GM12891 (cell line): ENCODE measurements at regions not wholly inside any gene's neighbourhood (a gene's known extent, or its start where the extent isn't known, plus 50 kb on each side); places are given as distances from the start of the nearest gene placed in this dataset.

Experiments used
- POLR2A ChIP-seq: IDR thresholded peaks from 2 replicates; pipeline ENCODE4 v1.6.1; 2011; ENCODE audit warnings: low read depth, low read length, control low read depth
- SPI1 ChIP-seq: IDR thresholded peaks from 2 replicates; pipeline ENCODE4 v1.6.1; 2011; ENCODE audit warnings: low read depth, low read length, control low read depth

DNA sequence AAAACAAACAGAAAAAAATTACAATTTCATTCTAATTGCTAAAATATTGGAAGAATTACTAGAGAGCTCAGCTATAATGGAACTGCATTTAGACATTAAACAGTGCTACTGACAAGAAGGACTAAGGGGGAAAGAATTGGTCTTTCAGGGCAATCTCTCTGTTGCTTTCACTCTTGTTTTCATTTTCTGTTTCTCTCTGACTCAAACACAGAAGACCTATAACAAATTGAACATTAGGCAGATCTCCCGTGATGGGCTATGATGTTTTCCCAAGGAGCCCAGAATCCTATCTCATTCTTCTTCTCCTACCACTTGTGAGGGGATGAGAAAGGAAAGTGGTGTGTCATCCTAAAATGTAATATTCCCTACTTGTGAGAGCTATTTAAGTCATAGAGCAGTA, 358.0 kb upstream of the TGFBR2 start:
- TF ChIP-seq POLR2A (no peak), SPI1 (no peak)
